Left renal pelvis (tissue), 4 donors: ENCODE measurements at regions not wholly inside any gene's neighbourhood (a gene's known extent, or its start where the extent isn't known, plus 50 kb on each side); places are given as distances from the start of the nearest gene placed in this dataset.

ENCODE experiments used
- DNase-seq, 4 donors: peaks; one replicate each; pipeline ENCODE4 v3.0.0-alpha.2; 2013; ENCODE audit warnings: low read depth in 4 of 4, low spot score in 3 of 4

GRCh38 chr4:125891597-125892258 lies 577.0 kb downstream of the FAT4 start:
- DNase-seq = no peak

GRCh38 chr4:125904802-125905201 lies 590.0 kb downstream of the FAT4 start:
- DNase-seq = no peak

DNA sequence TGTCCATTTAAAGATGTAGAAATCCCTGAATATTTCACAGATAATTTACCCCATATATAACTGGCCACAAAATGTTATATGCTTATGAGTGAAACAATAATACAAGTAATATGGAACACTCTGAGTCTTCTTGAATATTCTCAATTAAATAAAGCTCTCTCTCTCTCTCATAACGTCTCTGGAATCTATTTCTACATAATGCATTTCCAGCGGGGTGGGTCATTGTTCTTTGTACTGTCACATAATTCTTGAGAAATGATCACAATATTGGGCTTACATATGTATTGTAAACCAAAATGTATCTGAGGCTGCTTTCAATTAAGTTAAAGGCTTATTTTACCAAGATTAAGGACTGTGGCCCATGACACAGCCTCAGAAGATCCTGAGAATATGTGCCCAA lies 596.3 kb downstream of the FAT4 start:
- DNase-seq = no peak

DNA sequence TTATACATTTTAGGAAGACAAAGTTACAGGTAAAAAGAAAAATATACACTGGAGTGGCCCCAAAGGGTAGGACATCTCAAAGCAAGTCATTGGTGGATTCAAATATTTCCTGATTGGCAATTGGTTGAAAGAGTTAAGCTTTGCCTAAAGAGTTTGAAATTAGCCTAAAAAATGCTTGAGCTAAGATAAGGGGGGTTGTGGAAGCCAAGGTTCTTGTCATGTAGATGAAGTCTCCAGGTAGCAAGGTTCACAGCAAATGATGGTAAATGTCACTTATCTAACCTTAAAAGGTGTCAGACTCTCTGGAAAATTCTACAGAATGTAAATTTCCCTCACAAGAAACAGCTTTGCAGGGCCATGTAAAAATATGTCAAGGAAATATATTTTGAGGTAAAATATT lies 596.7 kb downstream of the FAT4 start:
- DNase-seq = no peak

DNA sequence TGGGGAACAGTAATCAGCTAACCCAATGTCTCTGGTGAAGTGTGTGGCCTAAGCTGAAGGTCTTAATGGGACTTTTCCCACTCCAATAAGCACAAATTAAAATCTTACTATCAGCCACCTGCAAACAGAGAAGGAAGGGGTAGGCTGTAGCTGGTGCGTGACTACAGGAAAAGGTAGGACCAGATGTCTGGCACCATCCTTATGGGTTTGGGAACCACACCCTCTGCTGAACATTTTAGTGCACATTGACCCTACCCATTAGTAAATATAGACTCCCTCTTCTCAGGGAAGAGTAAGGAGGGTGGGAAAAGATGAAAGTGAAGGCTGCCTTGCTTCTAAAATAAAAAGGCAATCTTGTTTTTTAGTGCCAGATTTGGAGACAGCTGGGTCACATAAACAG lies 602.8 kb downstream of the FAT4 start:
- no peak for DNase-seq

GRCh38 chr4:125928652-125929051 lies 613.9 kb downstream of the FAT4 start:
- DNase-seq = no peak

DNA sequence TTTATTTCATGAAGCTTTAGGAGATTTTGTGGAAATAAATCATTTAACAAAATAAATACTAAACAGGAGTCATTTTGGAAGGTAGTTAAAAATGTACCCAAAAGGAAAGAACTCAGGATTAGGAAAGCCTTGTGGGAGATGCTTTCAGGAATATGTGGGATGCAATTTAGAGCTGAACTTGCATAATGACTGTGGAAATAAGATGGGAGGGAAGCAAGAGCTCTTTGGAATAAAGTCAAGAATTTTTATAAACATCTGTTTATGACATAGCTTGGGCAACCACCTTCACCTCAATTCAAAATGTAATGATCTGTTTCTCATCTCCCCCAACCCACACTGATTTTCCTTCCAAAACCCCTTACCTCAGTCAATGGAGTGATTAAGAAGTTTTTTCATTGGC lies 623.8 kb downstream of the FAT4 start:
- no peak for DNase-seq

DNA sequence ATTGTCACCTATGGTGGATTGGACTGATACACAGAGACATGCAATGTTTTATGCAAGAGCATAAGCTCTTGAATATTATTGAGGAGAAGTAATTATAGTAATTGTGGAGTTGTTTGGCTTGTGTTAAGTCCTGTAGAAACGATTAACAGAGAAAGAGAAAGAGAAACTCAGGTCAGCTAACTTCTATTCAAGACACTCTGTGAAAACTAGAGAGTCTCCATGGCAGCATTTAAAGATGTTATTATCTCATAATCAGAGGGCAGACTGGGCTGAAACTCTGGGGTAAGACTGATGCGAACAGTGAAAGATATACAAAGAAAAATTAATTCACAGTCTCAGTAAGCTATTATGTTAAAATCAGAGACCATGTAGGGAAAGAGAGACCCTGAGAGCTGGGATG lies 625.7 kb downstream of the FAT4 start:
- no peak for DNase-seq

GRCh38 chr4:125944966-125945365 lies 630.2 kb downstream of the FAT4 start:
- no peak for DNase-seq

DNA sequence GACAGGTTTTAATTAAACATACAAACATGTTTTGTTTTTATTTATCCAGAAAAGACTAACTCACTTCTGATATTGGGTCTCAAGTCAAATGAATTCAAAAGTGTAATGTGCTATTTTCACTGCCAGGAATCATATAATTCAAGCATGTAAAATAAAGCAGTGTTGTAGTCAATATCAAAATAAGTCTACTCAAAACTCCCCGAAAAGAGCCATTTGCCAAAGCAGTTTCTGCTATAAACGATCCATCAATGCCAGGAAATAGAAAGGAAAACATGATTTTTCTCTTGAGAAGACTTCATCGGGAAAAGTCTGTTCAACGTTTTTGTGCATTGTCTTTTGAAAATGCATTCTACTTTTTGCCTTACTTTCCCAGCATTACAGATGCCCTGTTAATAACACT lies 633.3 kb downstream of the FAT4 start:
- DNase-seq = no peak

DNA sequence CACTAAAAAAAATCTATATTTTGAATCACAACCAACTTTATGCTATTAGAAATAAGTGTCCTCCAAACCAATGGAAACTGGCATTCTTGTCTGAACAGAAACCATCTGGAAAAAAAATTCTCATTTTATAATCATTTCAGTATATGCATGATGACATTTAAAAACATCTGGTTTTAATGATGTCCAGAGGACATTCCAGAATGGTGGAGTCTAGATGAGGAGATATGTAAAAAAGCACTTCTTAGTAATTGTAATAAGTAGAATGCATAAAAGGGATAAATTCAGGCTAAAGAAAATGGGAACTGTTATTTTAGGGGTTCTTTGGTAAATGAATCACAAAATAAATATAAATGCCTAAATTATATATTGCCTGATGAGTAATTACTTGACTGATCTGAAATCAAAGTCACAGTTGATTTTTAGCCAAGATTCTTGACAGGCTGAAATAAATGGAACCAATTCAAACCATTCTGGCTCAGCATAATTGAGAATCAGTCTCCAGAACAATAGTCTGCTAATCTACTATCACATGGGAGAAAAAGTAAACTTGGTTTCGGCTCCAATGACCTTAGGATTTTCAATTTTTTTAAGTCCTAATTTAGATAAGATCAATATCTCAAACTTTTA lies 636.6 kb downstream of the FAT4 start:
- DNase-seq = no peak

GRCh38 chr4:125952631-125953030 lies 637.9 kb downstream of the FAT4 start:
- no peak for DNase-seq

- no peak for DNase-seq
Observed at GRCh38 chr4:125956276-125956675, 641.5 kb downstream of the FAT4 start.

GRCh38 chr4:125958519-125958918 lies 643.8 kb downstream of the FAT4 start:
- no peak for DNase-seq

GRCh38 chr4:125961626-125962025 lies 646.9 kb downstream of the FAT4 start:
- no peak for DNase-seq

- DNase-seq = no peak
Observed at GRCh38 chr4:125975861-125976397, 661.2 kb downstream of the FAT4 start.

DNA sequence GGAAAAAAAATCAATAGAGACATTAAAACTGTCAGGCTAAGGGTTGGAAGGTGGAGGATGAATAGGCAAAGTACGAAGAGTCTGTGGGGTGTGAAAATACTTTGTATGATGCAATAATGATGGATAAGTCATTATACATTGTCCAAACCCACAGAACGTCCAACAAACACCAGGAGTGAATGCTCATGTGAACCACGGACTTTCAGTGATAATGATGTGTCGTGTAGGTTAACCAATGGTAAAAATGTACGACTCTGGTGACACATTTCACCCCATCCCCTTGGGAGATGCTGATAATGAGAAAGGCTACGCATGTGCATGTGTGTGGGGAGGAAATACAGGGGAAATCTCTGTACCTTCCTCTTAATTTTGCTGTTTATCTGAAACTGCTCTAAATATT lies 665.2 kb downstream of the FAT4 start:
- no peak for DNase-seq

DNA sequence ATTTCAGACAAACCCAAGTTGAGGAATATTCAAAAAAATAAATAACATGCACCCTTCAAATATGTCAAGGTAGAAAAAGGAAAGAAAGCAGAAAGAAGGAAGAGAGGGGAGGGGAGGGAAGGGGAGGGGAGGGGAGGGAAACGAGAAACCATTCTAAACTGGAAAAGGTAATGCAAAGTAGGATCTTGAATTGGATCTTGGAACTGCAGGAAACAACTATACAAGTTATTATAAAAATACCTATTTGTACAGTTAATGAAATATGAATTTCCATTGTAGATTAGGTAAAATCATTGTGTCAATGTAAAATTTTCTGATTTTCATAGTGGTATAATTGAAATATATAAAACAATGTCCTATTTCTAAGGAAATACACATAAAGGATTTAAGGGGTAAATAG lies 668.4 kb downstream of the FAT4 start:
- DNase-seq = no peak

DNA sequence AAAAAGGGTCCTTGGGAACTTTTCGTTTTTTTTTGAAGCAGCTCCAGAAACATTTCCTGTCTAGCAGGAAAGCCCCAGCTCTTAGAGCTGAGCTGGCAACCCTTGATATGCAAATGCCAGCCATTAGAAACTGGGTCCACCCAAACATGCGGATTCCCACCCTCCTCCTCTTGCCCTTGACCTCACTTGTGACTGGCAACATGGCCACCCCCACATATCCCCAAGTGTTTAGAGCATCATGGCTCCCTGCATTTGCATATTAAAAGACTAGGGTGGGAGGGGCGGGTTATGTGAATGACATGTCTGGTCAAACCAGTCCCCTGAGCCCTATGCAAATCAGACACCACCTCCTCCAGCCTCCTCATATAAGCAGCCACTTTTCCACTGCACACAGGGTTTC lies 671.1 kb downstream of the FAT4 start:
- no peak for DNase-seq

- DNase-seq = no peak
Observed at GRCh38 chr4:125986307-125986706, 671.6 kb downstream of the FAT4 start.

GRCh38 chr4:125988464-125988863 lies 673.7 kb downstream of the FAT4 start:
- DNase-seq = no peak

DNA sequence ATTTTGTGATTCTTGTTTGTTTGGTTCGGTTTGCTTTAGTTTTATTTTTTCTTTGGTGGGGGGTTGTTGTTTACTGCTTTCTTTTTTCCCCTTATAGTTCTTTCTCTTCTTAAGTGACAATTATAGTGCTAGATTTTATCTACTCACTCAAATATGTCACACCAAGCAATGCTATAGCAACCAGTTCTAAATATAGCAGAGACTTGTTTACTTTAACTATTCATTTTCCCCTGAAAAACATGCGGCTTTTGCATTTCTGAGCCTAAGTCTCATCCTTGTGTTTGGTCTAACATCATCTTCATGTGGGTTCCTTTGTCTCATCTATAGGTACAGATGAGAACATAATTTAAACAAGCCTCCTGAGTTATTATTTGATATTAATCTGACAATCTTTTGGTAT lies 676.6 kb downstream of the FAT4 start:
- no peak for DNase-seq

GRCh38 chr4:125992891-125993290 lies 678.1 kb downstream of the FAT4 start:
- DNase-seq = no peak
